ENCODE measurements at regions not wholly inside any gene's neighbourhood (a gene's known extent, or its start where the extent isn't known, plus 50 kb on each side); places are given as distances from the start of the nearest gene placed in this dataset.

DNA sequence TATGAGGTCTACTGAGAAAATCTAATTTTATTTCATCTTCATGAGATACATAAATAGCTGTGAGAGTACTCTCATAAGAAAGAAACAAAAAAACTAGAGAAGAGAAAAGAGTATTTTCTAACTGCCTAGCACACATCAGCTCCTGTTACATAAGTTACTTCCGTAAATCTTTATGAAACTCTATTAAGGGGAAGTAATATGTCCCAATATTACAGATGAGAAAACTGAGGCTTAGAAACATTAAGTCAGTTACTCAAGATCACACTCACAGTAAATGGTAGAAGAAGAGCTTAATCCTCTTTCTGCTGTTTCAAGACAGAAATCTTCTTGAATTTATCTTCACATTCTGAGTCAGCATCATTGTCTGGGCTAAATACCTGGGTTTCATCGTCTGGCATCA, 164.1 kb downstream of the DTHD1 start:
- TF ChIP-seq, protein P1, sequence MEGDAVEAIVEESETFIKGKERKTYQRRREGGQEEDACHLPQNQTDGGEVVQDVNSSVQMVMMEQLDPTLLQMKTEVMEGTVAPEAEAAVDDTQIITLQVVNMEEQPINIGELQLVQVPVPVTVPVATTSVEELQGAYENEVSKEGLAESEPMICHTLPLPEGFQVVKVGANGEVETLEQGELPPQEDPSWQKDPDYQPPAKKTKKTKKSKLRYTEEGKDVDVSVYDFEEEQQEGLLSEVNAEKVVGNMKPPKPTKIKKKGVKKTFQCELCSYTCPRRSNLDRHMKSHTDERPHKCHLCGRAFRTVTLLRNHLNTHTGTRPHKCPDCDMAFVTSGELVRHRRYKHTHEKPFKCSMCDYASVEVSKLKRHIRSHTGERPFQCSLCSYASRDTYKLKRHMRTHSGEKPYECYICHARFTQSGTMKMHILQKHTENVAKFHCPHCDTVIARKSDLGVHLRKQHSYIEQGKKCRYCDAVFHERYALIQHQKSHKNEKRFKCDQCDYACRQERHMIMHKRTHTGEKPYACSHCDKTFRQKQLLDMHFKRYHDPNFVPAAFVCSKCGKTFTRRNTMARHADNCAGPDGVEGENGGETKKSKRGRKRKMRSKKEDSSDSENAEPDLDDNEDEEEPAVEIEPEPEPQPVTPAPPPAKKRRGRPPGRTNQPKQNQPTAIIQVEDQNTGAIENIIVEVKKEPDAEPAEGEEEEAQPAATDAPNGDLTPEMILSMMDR (IDR thresholded peaks at IDR 0.05; ENCODE audit: poor library complexity, severe bottlenecking) = no peak
- TF ChIP-seq POLR2AphosphoS5 (IDR thresholded peaks at IDR 0.05) (no peak), TAF1 (IDR thresholded peaks at IDR 0.05; ENCODE audit: low read depth) (no peak), EZH2 (IDR thresholded peaks at IDR 0.05; ENCODE audit: borderline replicate concordance, insufficient read depth, low read length, poor library complexity, severe bottlenecking) (no peak), EP300 (conservative IDR thresholded peaks at IDR 0.05; ENCODE audit: poor library complexity, severe bottlenecking) (no peak), MXI1 (conservative IDR thresholded peaks at IDR 0.05; ENCODE audit: poor library complexity, severe bottlenecking) (no peak), RAD21 (conservative IDR thresholded peaks at IDR 0.05) (no peak), SMC3 (conservative IDR thresholded peaks at IDR 0.05; ENCODE audit: poor library complexity) (no peak)
- TF ChIP-seq, protein P2, sequence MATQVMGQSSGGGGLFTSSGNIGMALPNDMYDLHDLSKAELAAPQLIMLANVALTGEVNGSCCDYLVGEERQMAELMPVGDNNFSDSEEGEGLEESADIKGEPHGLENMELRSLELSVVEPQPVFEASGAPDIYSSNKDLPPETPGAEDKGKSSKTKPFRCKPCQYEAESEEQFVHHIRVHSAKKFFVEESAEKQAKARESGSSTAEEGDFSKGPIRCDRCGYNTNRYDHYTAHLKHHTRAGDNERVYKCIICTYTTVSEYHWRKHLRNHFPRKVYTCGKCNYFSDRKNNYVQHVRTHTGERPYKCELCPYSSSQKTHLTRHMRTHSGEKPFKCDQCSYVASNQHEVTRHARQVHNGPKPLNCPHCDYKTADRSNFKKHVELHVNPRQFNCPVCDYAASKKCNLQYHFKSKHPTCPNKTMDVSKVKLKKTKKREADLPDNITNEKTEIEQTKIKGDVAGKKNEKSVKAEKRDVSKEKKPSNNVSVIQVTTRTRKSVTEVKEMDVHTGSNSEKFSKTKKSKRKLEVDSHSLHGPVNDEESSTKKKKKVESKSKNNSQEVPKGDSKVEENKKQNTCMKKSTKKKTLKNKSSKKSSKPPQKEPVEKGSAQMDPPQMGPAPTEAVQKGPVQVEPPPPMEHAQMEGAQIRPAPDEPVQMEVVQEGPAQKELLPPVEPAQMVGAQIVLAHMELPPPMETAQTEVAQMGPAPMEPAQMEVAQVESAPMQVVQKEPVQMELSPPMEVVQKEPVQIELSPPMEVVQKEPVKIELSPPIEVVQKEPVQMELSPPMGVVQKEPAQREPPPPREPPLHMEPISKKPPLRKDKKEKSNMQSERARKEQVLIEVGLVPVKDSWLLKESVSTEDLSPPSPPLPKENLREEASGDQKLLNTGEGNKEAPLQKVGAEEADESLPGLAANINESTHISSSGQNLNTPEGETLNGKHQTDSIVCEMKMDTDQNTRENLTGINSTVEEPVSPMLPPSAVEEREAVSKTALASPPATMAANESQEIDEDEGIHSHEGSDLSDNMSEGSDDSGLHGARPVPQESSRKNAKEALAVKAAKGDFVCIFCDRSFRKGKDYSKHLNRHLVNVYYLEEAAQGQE (IDR thresholded peaks at IDR 0.05; ENCODE audit: borderline replicate concordance) = no peak

Measured in neural cell (in vitro differentiated cells).